ENCODE measurements at regions not wholly inside any gene's neighbourhood (a gene's known extent, or its start where the extent isn't known, plus 50 kb on each side); places are given as distances from the start of the nearest gene placed in this dataset.

- H3K4me3 ChIP-seq (replicated peaks; ENCODE audit: insufficient read depth, low read length), result no peak overlapping the region
- H3K27me3 ChIP-seq (ENCODE audit: insufficient read depth, poor library complexity, severe bottlenecking), result no peaks in the 10 kb centered on the region
- no peak overlapping the region for H3K27ac ChIP-seq (replicated peaks)
- DNase-seq (ENCODE audit: low read depth in 1 of 2, low spot score in 1 of 2), result no peak
- TF ChIP-seq POLR2AphosphoS5 (IDR thresholded peaks at IDR 0.05; ENCODE audit: low read depth) (no peak), CTCF (IDR thresholded peaks at IDR 0.05; ENCODE audit: insufficient read depth, low read length) (no peak), REST (IDR thresholded peaks at IDR 0.05; ENCODE audit: insufficient replicate concordance, low read depth) (no peak), GABPA (IDR thresholded peaks at IDR 0.05; ENCODE audit: low read depth) (no peak), SPI1 (IDR thresholded peaks at IDR 0.05; ENCODE audit: borderline replicate concordance, low read depth) (no peak)
These were observed 234.5 kb downstream of the GLRX3 start for GRCh38 chr10:130370721-130371120.

DNA sequence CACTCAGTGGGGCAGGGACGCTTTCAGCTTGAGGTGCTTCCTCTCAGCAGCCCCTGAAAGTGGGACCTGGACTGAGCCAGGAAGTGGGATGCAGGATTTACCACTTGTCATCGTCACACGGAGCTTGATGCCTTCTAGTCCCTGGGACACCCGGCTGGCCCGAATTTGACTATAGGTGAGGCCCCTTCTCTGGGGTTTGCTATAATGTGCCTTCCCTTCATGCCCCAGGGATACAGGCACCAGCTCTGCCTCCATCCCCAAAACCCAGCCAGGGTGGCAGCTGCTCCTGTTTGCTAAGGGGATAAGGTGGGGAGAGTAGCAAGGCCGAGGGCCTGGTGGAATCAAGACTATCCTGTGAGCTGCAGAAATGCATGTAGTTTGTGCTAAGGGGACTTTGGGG is 235.0 kb downstream of the GLRX3 start:
- Histone ChIP-seq H3K27ac (replicated peaks) (no peak overlapping the region), H3K27me3 (ENCODE audit: insufficient read depth, poor library complexity, severe bottlenecking) (no peaks in the 10 kb centered on the region), H3K4me3 (replicated peaks; ENCODE audit: insufficient read depth, low read length) (no peak overlapping the region)
- TF ChIP-seq GABPA (IDR thresholded peaks at IDR 0.05; ENCODE audit: low read depth) (no peak), CTCF (IDR thresholded peaks at IDR 0.05; ENCODE audit: insufficient read depth, low read length) (no peak), SPI1 (IDR thresholded peaks at IDR 0.05; ENCODE audit: borderline replicate concordance, low read depth) (no peak), REST (IDR thresholded peaks at IDR 0.05; ENCODE audit: insufficient replicate concordance, low read depth) (no peak), POLR2AphosphoS5 (IDR thresholded peaks at IDR 0.05; ENCODE audit: low read depth) (no peak)
- DNase-seq (ENCODE audit: low read depth in 1 of 2, low spot score in 1 of 2), result no peak

GRCh38 chr10:130371666-130372065 is 235.5 kb downstream of the GLRX3 start:
- H3K27ac ChIP-seq (replicated peaks), result no peak overlapping the region

More at GRCh38 chr10:130371666-130372065, 235.5 kb downstream of the GLRX3 start:
- TF ChIP-seq POLR2AphosphoS5 (IDR thresholded peaks at IDR 0.05; ENCODE audit: low read depth) (no peak), CTCF (IDR thresholded peaks at IDR 0.05; ENCODE audit: insufficient read depth, low read length) (no peak)
- no peaks in the 10 kb centered on the region for H3K27me3 ChIP-seq (ENCODE audit: insufficient read depth, poor library complexity, severe bottlenecking)
- no peak overlapping the region for H3K4me3 ChIP-seq (replicated peaks; ENCODE audit: insufficient read depth, low read length)
- no peak for DNase-seq (ENCODE audit: low read depth in 1 of 2, low spot score in 1 of 2)
